NCI-H82 treated with DMSO at 0.1 percent for 48 hours (cell line): ENCODE measurements at regions not wholly inside any gene's neighbourhood (a gene's known extent, or its start where the extent isn't known, plus 50 kb on each side); places are given as distances from the start of the nearest gene placed in this dataset.
"Not testable (repeated sequence)": the region's sequence is repeated elsewhere in the genome, so short reads cannot be mapped to it uniquely, and the experiment has no call there.

Source experiments
- DNase-seq: peaks from one replicate; lab custom pipeline; 2025; ENCODE audit not compliant: unreplicated experiment; lab: John Stamatoyannopoulos, UW

- DNase-seq = not testable (repeated sequence)
Observed at GRCh38 chr10:61192589-61192988, 248.6 kb upstream of the RHOBTB1 start.

GRCh38 chr10:61192042-61192441, 248.1 kb upstream of the RHOBTB1 start:
- no peak for DNase-seq

- DNase-seq = no peak
Observed at GRCh38 chr10:61189912-61190311, 245.9 kb upstream of the RHOBTB1 start.

- DNase-seq = no peak
Observed at GRCh38 chr10:61188691-61189090, 244.7 kb upstream of the RHOBTB1 start.

- DNase-seq = no peak
Observed at GRCh38 chr10:61188101-61188500, 244.1 kb upstream of the RHOBTB1 start.

GRCh38 chr10:61187601-61188000, 243.6 kb upstream of the RHOBTB1 start:
- no peak for DNase-seq

GRCh38 chr10:61186408-61186807, 242.4 kb upstream of the RHOBTB1 start:
- DNase-seq = peak; percentile 20

GRCh38 chr10:61184429-61184828, 240.4 kb upstream of the RHOBTB1 start:
- no peak for DNase-seq

GRCh38 chr10:61183967-61184366, 240.0 kb upstream of the RHOBTB1 start:
- no peak for DNase-seq

GRCh38 chr10:61181832-61182231, 237.8 kb upstream of the RHOBTB1 start:
- DNase-seq = no peak

GRCh38 chr10:61179771-61180170, 235.8 kb upstream of the RHOBTB1 start:
- no peak for DNase-seq

- no peak for DNase-seq
Observed at GRCh38 chr10:61176424-61176823, 232.4 kb upstream of the RHOBTB1 start.

- no peak for DNase-seq
Observed at GRCh38 chr10:61175316-61175715, 231.3 kb upstream of the RHOBTB1 start.

- DNase-seq = no peak
Observed at GRCh38 chr10:61173450-61173849, 229.5 kb upstream of the RHOBTB1 start.

GRCh38 chr10:61172182-61172926, 228.4 kb upstream of the RHOBTB1 start:
- DNase-seq = no peak

GRCh38 chr10:61170594-61170993, 226.6 kb upstream of the RHOBTB1 start:
- DNase-seq = no peak

- no peak for DNase-seq
Observed at GRCh38 chr10:61169294-61169693, 225.3 kb upstream of the RHOBTB1 start.

- DNase-seq = no peak
Observed at GRCh38 chr10:61166489-61166888, 222.5 kb upstream of the RHOBTB1 start.

GRCh38 chr10:61166065-61166464, 222.1 kb upstream of the RHOBTB1 start:
- DNase-seq = peak; percentile 84

- DNase-seq = no peak
Observed at GRCh38 chr10:61164458-61165160, 220.6 kb upstream of the RHOBTB1 start.

- DNase-seq = no peak
Observed at GRCh38 chr10:61163403-61163802, 219.4 kb upstream of the RHOBTB1 start.

- no peak for DNase-seq
Observed at GRCh38 chr10:61160253-61160652, 216.3 kb upstream of the RHOBTB1 start.

- no peak for DNase-seq
Observed at GRCh38 chr10:61159253-61159652, 215.3 kb upstream of the RHOBTB1 start.
